ENCODE measurements at regions not wholly inside any gene's neighbourhood (a gene's known extent, or its start where the extent isn't known, plus 50 kb on each side); places are given as distances from the start of the nearest gene placed in this dataset.

DNA sequence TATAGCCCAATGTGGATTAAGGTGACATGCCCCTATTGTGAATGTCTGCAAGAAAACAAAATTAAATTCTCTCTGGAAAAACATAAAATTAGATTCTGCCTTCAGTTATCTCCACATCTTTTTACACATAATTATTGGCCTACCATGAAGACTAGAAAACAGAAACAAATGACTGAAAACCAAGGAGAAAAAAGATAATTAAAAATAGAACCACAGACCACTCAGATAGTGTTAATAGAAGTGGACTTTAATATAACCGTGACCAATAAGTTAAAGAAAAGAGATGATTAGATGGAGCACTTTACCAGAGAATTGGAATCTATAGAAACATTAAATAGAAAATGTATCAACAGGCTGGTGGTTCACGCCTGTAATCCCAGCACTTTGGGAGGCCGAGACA lies 445.7 kb downstream of the EPM2A start:
- TF ChIP-seq CTCF (IDR thresholded peaks at IDR 0.05): no peak
- TF ChIP-seq POLR2AphosphoS5 (IDR thresholded peaks at IDR 0.05; ENCODE audit: low read depth, low read length): no peak
